Stimulated activated CD8-positive, alpha-beta memory T cell treated with anti-CD3 and anti-CD28 coated beads, Interleukin-7, amount 100 ng/mL, for 48 hours (primary cell): ENCODE measurements at regions not wholly inside any gene's neighbourhood (a gene's known extent, or its start where the extent isn't known, plus 50 kb on each side); places are given as distances from the start of the nearest gene placed in this dataset.

Experiments used
- DNase-seq, 2 donors: peaks; one replicate each; pipeline ENCODE4 v3.0.0-alpha.2; 2020; ENCODE audit warnings: low read depth in 1 of 2; ENCODE audit errors: extremely low read depth in 1 of 2

- no peak for DNase-seq
These were observed 64.9 kb downstream of the CD2 start for GRCh38 chr1:116819081-116819480.

- DNase-seq = no peak
These were observed 66.1 kb downstream of the CD2 start for GRCh38 chr1:116820369-116820768.

GRCh38 chr1:116821763-116822162 is 67.5 kb downstream of the CD2 start:
- no peak for DNase-seq

GRCh38 chr1:116824631-116825206 is 70.5 kb downstream of the CD2 start:
- DNase-seq = no peak

- DNase-seq = no peak
These were observed 71.0 kb downstream of the CD2 start for GRCh38 chr1:116825207-116825719.

- DNase-seq = no peak
These were observed 71.6 kb downstream of the CD2 start for GRCh38 chr1:116825720-116826438.

- DNase-seq = peak in 1 of 2 donors; percentile 81
These were observed 72.8 kb downstream of the CD2 start for GRCh38 chr1:116826818-116827606.

- no peak for DNase-seq
These were observed 73.4 kb downstream of the CD2 start for GRCh38 chr1:116827607-116828105.

- no peak for DNase-seq
These were observed 77.3 kb upstream of the PTGFRN start for GRCh38 chr1:116832308-116832931.

- DNase-seq = no peak
These were observed 76.7 kb upstream of the PTGFRN start for GRCh38 chr1:116832932-116833578.

- DNase-seq = no peak
These were observed 76.0 kb upstream of the PTGFRN start for GRCh38 chr1:116833718-116834117.

- DNase-seq = no peak
These were observed 75.1 kb upstream of the PTGFRN start for GRCh38 chr1:116834595-116834994.

GRCh38 chr1:116835161-116835560 is 74.6 kb upstream of the PTGFRN start:
- no peak for DNase-seq

- DNase-seq = no peak
These were observed 73.6 kb upstream of the PTGFRN start for GRCh38 chr1:116836099-116836498.

GRCh38 chr1:116841569-116842344 is 68.0 kb upstream of the PTGFRN start:
- DNase-seq = no peak

- DNase-seq = no peak
These were observed 67.1 kb upstream of the PTGFRN start for GRCh38 chr1:116842654-116843053.

- no peak for DNase-seq
These were observed 64.9 kb upstream of the PTGFRN start for GRCh38 chr1:116844775-116845174.

- DNase-seq = no peak
These were observed 62.5 kb upstream of the PTGFRN start for GRCh38 chr1:116847190-116847589.

- DNase-seq = no peak
These were observed 61.8 kb upstream of the PTGFRN start for GRCh38 chr1:116847688-116848531.
